HepG2 (cell line): ENCODE measurements at regions not wholly inside any gene's neighbourhood (a gene's known extent, or its start where the extent isn't known, plus 50 kb on each side); places are given as distances from the start of the nearest gene placed in this dataset.

ENCODE experiments used
- ATAC-seq: fragments of 200-7000 bp; cut with Tn5 transposase; 3 replicates; pipeline ENCODE4 v1.9.1; 2020; ENCODE audit warnings: mild to moderate bottlenecking, moderate library complexity
- BruUV-seq: library from RNA; stranded (reverse); fragments of 400-500 nt; replicated peaks from 2 replicates; lab custom pipeline; 2021; lab: Mats Ljungman, UMichigan
- CTCF ChIA-PET: fragments of 300-600 bp; formaldehyde crosslinking; extraction: SDS; loops from one replicate; lab custom pipeline; 2021; ENCODE audit warnings: low total read pairs, inconsistent platforms, low intra/inter-chr PET ratio; lab: Yijun Ruan, JAX
- POLR2A ChIA-PET: fragments of 350-600 bp; sonication (Branson Sonifier 250); formaldehyde crosslinking; loops from one replicate; lab custom pipeline; 2020; ENCODE audit warnings: antibody characterized with exemption, inconsistent platforms; lab: Yijun Ruan, JAX
- DNase-seq: peaks from one replicate; pipeline ENCODE4 v3.0.0-alpha.2; 2015; ENCODE audit warnings: low spot score
- FAIRE-seq: peaks from 3 replicates; lab custom pipeline; 2011; peaks lifted over from hg19 to GRCh38; lab: Jason Lieb, UNC
- H2AFZ ChIP-seq: one replicate; pipeline ENCODE4 v1.6.1; 2011; ENCODE audit warnings: low read length, inconsistent platforms
- H3K27ac ChIP-seq: fragments of 300-600 bp; 3 replicates; pipeline ENCODE4 v1.8.0; 2011; ENCODE audit warnings: mixed run types, mild to moderate bottlenecking, mixed read lengths, low read length, inconsistent platforms; ENCODE audit not compliant: insufficient read depth; ENCODE audit errors: extremely low read length
- H3K27me3 ChIP-seq, 2 experiments: fragments of 200-600 bp in 1 of 2; 2 replicates in 1 of 2; 3 replicates in 1 of 2; pipeline versions ENCODE4 v1.6.0 to v1.8.0; 2011; ENCODE audit warnings: low read length in 2 of 2, mild to moderate bottlenecking in 2 of 2, moderate library complexity in 2 of 2, inconsistent platforms in 1 of 2; ENCODE audit not compliant: insufficient read depth in 2 of 2, control insufficient read depth in 1 of 2
- H3K36me3 ChIP-seq, 2 experiments: fragments of 200-600 bp in 1 of 2; replicated peaks in 1 of 2; 2 replicates in 1 of 2; 3 replicates in 1 of 2; pipeline versions ENCODE4 v1.5.1 to v1.8.0; 2011; ENCODE audit warnings: low read length in 2 of 2, inconsistent platforms in 1 of 2; ENCODE audit not compliant: insufficient read depth in 2 of 2, control insufficient read depth in 1 of 2
- H3K4me1 ChIP-seq: 2 replicates; pipeline ENCODE4 v1.5.1; 2012; ENCODE audit warnings: low read length, inconsistent platforms; ENCODE audit not compliant: insufficient read depth
- H3K4me2 ChIP-seq: 2 replicates; pipeline ENCODE4 v1.6.0; 2011; ENCODE audit warnings: low read depth, low read length, inconsistent platforms
- H3K4me3 ChIP-seq, 3 experiments: fragments of 200-600 bp in 1 of 3; sonication (generic), shearing (Covaris generic) in 1 of 3; replicated peaks in 1 of 3; 2 replicates each; pipeline ENCODE4 v1.5.1; 2011 to 2016; ENCODE audit warnings: low read length in 3 of 3, inconsistent platforms in 2 of 3, low read depth in 2 of 3, mild to moderate bottlenecking in 2 of 3, control low read depth in 1 of 3, mixed read lengths in 1 of 3; ENCODE audit not compliant: insufficient read depth in 1 of 3
- H3K79me2 ChIP-seq: one replicate; pipeline ENCODE4 v1.6.1; 2011; ENCODE audit warnings: low read length, inconsistent platforms; ENCODE audit not compliant: insufficient read depth
- H3K9ac ChIP-seq: 2 replicates; pipeline ENCODE4 v1.6.0; 2011; ENCODE audit warnings: mild to moderate bottlenecking, low read depth, low read length, inconsistent platforms; ENCODE audit not compliant: insufficient read depth
- H3K9me3 ChIP-seq: 2 replicates; pipeline ENCODE4 v1.5.1; 2012; ENCODE audit warnings: mild to moderate bottlenecking, low read length
- H4K20me1 ChIP-seq: 2 replicates; pipeline ENCODE4 v1.6.0; 2011; ENCODE audit warnings: inconsistent platforms, mild to moderate bottlenecking, low read length, moderate library complexity; ENCODE audit not compliant: insufficient read depth
- CEBPB ChIP-seq: IDR thresholded peaks from 2 replicates; pipeline ENCODE4 v1.6.1; 2011; ENCODE audit warnings: low read depth, low read length, improper control_type of control experiment, borderline replicate concordance
- SIN3A ChIP-seq: IDR thresholded peaks from 2 replicates; pipeline ENCODE4 v1.6.1; 2011; ENCODE audit warnings: low read depth, mild to moderate bottlenecking, control low read depth, low read length, borderline replicate concordance
- WGBS: methylation state at CpG from one replicate; pipeline ENCODE4 v1.1.6; 2017; ENCODE audit warnings: low lambda C conversion rate; 5-methylcytosine and 5-hydroxymethylcytosine counted together
- in situ Hi-C: cut with HindIII; loops from 2 replicates; pipeline ENCODE4 v1.10.0; 2017; ENCODE audit warnings: low pct_unique_long_range_greater_than_20kb; ENCODE audit not compliant: extremely low pct_ligation_motif_present
- intact Hi-C: fragments of 100-400 bp; cut with micrococcal nuclease; formaldehyde crosslinking; loops from one replicate; pipeline ENCODE4 v1.10.0; 2022; ENCODE audit not compliant: unreplicated experiment
- TF ChIP-seq, protein P1 (sequence below), 2 experiments: sonication (generic) in 1 of 2; formaldehyde crosslinking in 1 of 2; IDR thresholded peaks; 2 replicates each; pipeline versions ENCODE4 v1.5.1 to v1.6.1; 2011 to 2020; ENCODE audit warnings: borderline replicate concordance in 1 of 2, low read depth in 1 of 2, low read length in 1 of 2, mild to moderate bottlenecking in 1 of 2, missing genetic modification reagents in 1 of 2, moderate library complexity in 1 of 2

DNA sequence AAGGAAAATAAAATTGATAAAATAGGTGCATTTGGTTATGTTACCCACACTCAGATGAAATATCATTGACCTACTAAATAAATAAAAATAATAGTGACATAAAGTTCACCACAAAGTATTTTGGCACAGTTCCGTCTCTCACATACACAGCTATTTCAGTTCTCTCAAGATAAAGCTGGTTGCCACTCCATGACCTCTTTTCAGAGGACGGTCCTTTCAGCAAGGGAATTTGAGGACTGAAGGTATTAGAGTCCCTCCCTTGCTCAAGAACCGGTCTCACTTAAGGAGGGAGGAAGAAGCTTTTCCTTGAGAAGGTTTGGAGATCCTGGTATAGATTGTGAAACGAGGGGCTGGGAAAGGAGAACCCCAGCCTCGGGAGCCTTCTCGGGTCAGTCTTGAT lies 285.5 kb upstream of the CFAP20DC start:
- no peaks in the 10 kb centered on the region for H3K36me3 ChIP-seq
- ATAC-seq = no peak
- intact Hi-C loops = no loop called here
- no peak overlapping the region for H3K9ac ChIP-seq
- TF ChIP-seq SIN3A = no peak
- H4K20me1 ChIP-seq = no peaks in the 10 kb centered on the region
- 31% methylated on average over 5 of the region's 6 CpGs for WGBS
- no peaks in the 10 kb centered on the region for H3K27me3 ChIP-seq
- H3K4me1 ChIP-seq = peaks cover 17% of the 10 kb centered on the region
- H3K27ac ChIP-seq = no peak overlapping the region
- CTCF ChIA-PET = no interaction called here
- no peak overlapping the region for H3K4me3 ChIP-seq
- in situ Hi-C loops = no loop called here
- no peak for FAIRE-seq
- BruUV-seq = no TSS peak
- no peak overlapping the region for H2AFZ ChIP-seq
- no peak overlapping the region for H3K4me2 ChIP-seq
- POLR2A ChIA-PET = no interaction called here
- no peak for DNase-seq
- no peaks in the 10 kb centered on the region for H3K79me2 ChIP-seq
- no peaks in the 10 kb centered on the region for H3K9me3 ChIP-seq

DNA sequence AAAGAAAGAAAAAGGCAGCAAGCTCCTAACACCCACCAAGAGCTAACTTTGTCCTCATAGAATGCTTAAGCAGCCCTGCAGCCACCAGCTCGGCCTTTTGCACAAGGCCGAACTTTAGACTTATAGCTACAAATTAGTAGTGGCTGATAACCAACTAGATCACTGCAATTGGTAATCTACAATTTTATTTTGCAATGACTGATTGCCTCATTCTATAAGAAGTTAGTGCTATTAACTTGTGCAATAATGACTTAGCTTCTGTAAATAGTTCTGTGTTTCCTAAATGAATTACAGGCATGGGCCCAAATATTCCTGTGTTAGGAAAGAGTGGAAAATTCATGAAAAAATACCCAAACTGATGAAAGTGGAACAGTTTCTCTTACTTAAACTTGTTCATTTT lies 284.8 kb upstream of the CFAP20DC start:
- intact Hi-C loops (no loop called here), in situ Hi-C loops (no loop called here)
- TF ChIP-seq, protein P1, sequence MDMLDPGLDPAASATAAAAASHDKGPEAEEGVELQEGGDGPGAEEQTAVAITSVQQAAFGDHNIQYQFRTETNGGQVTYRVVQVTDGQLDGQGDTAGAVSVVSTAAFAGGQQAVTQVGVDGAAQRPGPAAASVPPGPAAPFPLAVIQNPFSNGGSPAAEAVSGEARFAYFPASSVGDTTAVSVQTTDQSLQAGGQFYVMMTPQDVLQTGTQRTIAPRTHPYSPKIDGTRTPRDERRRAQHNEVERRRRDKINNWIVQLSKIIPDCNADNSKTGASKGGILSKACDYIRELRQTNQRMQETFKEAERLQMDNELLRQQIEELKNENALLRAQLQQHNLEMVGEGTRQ (IDR thresholded peaks at IDR 0.05; ENCODE audit: low read depth, low read length) = no peak
- TF ChIP-seq, protein P1 (CRISPR knock-in tag; IDR thresholded peaks at IDR 0.05; ENCODE audit: borderline replicate concordance) = no peak
- 0 out of 2 replicates have a peak, but pooled peaks have one; percentile 26 for TF ChIP-seq CEBPB
- Histone ChIP-seq H3K27me3 (no peaks in the 10 kb centered on the region), H3K4me1 (peaks cover 15% of the 10 kb centered on the region), H3K27ac (no peak overlapping the region), H3K36me3 (no peaks in the 10 kb centered on the region), H3K79me2 (no peaks in the 10 kb centered on the region), H3K4me2 (no peak overlapping the region), H4K20me1 (no peaks in the 10 kb centered on the region), H3K4me3 (no peak overlapping the region), H3K9me3 (no peaks in the 10 kb centered on the region), H2AFZ (no peak overlapping the region), H3K9ac (no peak overlapping the region)
- ATAC-seq (no peak), FAIRE-seq (no peak), DNase-seq (no peak)
- BruUV-seq = no TSS peak
- CTCF ChIA-PET = no interaction called here
- WGBS = 18% methylated on average over 2 of the region's 2 CpGs
- POLR2A ChIA-PET = no interaction called here
